HG02840 (cell line): ENCODE measurements at regions not wholly inside any gene's neighbourhood (a gene's known extent, or its start where the extent isn't known, plus 50 kb on each side); places are given as distances from the start of the nearest gene placed in this dataset.

Experiments
- ATAC-seq: cut with Tn5 transposase; IDR thresholded peaks from one replicate; pipeline ENCODE4 v1.9.1; 2021; ENCODE audit warnings: mild to moderate bottlenecking, moderate library complexity, moderate number of reproducible peaks; ENCODE audit not compliant: unreplicated experiment, low FRiP score

DNA sequence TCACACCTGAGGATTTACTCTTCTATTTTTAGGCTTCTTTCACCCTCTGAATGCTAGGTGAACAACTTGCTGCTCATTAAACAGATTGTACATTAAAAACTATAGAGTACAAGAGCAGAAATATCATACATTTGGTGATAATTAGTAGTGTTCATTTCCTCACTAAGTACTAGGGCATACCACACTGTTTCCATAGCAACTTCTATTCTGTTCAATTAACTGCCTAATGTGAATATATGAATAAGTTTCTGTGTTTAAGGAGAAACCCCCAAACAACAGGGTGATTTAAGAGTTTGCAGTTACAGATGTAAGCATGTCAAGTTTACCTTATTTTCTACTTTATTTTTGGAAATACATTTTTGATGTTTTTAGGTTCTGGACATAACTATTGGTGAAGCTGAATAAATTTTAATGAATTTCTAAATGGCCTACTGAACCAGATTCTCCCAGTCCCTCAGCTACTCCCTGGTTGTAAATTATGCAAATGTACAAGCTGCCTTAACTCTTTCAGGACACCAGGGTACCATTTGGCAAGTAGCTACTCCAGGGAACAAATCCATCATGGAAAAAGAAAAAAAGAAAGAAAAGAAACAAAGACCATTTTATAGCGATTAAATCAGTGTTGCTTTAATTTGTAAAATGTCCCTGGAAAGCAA, 199.8 kb upstream of the NAV3 start:
- no peak for ATAC-seq

DNA sequence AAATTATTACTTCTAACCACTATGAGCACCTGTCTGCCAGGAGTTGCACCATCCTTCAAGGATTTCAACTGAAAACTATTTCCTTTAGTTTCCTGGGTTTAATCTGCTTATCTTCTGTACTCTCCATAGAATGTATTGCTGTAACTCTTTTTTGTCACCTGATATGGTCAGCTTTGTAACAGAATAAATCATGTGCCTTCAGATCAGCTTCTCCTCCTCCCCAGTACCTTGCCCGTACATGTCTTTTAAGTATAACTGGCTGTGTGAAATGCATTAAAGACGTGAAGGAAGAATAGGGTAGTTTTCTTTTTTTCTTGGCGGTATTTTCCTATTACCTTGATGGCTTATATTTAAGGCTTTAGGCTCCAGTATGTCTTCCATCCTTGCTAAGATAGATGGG, 200.3 kb upstream of the NAV3 start:
- ATAC-seq, result no peak

DNA sequence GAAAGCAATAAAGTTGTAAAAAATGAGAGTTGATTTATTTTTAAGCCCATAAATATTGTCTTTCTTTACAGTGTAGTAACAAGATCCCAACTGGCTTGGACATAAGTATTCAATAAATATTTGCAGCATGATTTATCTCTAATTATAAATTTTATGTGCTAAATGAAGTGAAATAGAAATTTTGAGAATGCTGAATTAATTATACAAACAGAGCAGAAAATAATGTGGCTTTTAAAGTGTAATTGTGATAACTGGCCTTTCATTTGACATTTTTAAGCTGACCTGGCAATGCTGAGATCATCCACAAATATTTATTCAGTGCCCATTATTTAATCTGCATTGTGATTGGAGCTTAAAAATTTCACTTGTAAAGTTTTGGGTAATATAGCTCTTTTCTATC, 201.6 kb upstream of the NAV3 start:
- no peak for ATAC-seq

DNA sequence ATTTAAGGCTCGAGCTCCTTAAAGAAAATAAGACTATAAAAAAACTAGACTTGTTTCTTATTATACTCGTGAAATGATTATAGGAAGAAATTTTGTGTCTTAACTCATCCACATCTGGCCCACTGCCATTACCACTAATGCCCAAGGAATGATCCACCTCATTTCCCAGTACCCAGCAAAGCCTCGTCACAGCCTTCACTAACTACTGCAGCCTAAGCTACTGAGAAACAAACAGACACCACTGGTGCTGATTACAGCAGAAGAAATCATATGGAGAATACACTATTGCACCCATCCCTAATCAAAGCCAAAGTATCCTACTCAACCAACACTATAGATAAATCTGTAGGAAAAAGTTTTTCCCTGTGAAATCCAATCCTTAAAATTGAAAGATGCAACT, 205.3 kb upstream of the NAV3 start:
- ATAC-seq, result no peak

DNA sequence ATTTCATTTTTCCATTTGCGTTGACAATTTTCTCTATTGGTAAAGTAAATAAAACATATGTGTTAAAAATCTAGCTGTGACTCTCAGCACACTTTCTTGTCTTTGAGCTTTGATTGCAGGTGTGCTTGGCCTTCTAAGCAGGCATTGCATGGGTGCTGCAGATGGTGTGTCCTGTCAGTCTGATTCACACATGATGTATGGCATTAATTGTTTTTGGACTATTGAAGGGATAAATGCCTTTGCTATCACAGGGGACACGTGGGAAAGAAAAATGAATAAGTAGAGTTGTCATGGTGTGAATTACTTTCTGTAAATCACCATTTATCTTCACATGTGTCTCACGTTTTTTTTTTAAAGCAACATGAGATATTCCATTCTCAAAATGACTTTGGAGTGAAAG, 211.3 kb upstream of the NAV3 start:
- ATAC-seq, result no peak

DNA sequence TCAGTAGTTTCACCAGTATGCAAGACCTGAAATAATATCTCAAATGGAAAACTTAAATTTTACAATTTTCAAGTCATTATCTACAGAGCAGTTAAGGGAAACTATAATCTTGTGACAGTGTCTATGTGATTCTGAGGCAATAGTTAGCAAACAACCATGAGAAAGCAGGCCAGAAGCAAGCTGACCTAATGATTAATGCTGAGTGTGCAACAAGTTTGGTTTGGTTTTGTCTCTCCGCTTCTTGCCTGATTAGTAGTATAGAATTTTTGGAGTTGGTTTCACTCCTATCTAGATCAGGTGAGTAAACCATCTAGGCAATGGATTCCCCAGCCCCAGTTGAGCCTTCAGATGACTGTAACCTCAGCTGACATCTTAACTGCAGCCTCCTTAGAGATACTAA, 212.9 kb upstream of the NAV3 start:
- no peak for ATAC-seq

DNA sequence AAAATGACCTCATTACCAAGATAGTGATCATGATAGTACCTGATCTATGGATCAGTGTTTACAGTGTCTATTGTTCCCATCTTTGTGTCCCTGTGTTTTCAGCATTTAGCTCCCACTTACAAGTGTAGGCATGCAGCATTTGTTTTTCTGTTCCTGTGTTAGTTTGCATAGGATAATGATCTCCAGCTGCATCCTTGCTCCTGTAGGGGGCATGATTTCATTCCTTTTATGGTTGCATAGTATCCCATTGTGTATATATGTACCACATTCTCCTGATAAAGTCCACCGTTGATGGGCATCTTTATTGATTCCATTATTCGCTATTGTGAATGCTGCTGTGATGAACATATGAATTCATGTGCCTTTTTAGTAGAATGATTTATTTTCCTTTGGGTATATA, 215.4 kb upstream of the NAV3 start:
- no peak for ATAC-seq

DNA sequence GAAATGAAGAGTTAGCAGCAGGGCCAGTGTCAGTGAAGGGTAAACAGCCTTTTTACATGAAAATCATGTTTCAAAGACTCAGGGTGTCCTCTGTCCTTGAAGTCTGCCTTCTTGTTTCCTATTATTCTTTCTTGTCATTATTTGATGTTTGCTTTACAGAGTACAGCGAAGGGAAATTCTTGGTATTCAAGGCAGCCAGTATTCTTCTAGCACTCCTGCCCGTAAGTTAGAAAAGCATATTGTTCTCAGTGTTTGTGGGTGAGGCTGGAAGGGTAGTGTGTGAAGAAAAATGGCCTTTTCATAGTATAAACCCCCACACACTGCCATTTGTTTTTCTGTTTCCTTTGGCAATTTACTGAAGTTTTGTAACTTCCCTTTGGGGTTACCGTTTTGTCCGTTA, 217.3 kb upstream of the NAV3 start:
- ATAC-seq, result no peak

DNA sequence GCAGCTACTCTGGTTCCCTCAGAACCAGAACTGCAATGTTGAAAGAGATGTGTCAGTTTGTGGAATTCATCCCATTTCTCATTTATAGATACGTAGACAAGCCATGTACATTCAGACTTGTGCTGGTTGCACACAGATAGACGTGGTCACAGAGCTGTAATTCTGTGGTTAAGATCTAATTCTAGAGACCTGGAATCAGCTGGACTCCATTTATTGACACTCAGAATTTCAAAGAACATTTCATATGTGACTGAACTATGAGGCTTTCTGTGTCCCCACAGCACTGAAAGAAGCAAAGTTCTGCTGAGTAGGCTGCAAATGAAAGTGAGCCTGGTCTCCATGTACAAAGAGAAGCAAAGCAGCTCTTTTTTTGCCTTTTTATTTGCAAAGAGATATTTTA, 220.2 kb upstream of the NAV3 start:
- no peak for ATAC-seq

DNA sequence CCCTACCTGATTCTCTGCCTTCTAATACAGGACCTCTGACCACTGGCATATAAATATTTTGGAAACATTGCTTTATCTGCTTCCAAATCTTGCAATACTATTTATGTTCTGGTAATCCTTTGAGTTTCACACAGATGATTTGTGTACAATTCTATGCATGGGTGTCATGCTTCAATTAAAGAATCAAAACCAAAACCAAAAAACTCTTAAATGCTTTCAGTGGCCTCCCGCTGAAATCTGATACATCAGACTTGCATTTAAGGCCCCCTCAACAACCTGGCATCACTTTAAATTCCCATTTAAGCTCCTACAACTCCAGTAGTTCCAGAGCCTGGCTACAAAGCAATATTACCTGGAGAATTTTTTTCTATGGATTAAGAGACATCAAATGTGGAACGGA, 221.7 kb upstream of the NAV3 start:
- no peak for ATAC-seq

DNA sequence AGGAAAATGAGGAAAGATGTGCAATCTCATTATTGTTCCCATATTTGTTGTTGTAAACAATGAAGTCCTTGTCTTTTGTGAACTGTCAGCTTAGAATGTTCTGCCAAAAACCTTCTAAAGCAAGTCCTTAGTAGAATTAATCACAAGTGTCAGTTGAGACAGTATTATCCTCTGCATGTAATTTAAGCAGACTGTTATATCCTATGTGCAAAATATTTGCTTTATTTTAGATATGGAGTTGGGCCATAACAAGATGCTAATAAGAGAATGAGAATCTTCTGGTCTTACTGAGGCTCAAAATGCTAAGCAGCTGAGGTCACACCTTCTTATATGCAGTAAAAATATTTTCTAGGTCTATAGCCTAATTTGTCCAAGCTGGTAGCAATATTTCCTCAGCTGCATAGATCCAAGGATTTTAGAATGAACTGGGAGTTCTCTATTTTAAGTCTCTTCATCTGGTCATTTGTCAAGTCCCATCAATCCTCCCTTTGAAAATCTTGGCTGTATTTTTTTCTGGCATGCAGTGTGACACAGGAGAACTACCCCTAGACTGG, 222.3 kb upstream of the NAV3 start:
- ATAC-seq, result no peak

DNA sequence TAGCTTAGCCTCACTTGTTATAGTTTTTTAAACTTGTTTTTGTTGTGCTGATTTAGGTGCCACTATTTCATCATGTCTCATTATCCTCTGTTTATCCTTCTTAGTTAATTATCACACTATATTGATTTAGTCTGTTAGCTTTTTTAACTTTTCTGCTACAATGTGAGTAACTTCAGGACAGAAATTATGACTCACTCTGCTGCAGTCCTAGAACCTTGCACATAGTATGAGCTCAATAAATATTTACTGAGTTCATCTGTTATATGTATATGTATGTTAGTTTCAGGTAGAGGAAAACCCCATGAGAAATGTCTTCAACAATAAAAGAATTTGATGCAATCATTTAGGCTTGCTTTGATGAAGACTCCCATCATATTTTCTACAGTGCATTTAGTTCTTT, 224.3 kb upstream of the NAV3 start:
- peak; percentile 61 for ATAC-seq

DNA sequence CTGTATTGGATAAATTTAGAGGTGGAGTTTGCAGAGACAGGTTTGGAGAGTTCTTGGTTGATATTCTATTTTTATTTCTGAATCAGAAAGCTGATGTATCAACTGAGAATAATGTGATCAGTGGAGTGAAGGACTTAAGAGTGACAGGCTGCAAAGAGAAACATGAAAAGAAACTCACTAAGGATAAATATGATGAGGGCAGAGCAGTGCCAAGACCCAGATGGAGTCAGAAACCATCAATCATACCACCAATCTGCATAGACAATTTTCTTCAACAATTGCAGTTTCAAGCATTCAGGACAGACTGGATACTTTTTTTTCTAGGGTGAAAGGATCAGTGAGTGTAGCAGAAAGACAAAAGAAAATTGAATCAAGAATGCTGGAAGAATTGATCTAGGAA, 226.7 kb upstream of the NAV3 start:
- ATAC-seq, result no peak

DNA sequence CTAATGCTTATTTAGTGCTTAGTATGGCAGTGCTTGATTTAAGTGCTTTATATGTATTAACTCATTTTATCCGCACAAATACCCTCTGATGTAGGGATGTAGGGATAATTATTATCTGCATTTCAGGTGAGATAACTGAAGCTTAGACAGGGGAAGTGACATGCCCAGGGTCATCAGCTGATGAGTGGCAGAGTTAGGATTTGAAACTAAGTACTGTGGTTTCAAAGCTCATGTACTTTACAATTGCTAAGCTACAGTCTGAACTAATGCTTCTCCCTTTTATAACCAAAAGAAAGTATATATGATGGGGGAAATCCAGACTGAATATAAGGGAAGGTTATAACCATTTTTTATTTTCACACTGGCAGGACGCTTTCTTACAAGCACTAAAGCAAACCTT, 229.6 kb upstream of the NAV3 start:
- ATAC-seq, result no peak

DNA sequence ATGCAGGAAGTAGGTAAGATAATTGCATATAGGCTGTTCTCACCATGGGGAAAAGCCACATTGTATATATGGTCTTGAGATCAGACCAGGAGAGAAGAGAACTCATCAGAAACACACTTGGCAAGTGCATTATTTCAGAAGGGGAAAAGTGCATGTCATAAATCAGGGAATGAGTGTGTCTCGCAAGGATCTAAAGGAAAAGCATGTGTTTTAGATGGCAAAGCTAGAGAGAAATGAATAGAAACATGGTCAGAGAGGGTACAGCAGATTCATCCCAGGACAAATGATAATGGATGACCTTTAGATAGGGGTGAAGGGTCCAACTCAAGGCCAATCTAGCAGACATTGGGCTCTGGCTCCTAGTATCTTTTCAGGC, 230.2 kb upstream of the NAV3 start:
- ATAC-seq, result no peak

DNA sequence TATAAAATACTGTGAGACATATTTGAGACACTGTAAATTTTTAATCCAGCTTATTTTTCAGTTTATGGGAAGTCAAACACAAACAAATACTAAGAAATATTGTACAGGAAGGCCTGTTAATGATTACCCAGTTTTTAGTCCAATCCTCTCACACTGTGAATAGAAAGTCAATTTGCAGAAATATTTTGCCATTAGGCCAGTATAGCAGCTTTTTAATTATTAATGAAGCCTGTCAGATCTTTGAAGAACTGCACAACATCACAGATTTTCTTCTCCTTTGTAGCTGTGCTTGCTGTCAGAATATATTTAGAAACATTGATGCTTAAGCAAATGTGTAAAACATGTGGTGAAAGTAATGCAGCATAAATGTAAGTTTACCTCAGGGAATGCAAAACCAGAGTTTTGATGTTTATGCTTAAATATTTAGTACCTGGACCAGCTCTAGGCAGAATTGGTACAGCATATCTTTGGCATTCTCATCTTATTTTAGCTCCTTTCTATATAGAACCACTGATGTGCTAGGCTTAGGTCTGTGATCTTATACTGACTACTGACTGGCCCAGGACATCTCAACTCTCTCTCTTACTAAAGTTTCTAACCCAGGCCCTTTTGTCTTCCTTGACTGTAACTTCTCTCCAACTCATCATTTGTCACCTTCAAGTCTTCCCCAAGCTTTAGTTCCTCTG, 230.8 kb upstream of the NAV3 start:
- peak; percentile 70 for ATAC-seq

DNA sequence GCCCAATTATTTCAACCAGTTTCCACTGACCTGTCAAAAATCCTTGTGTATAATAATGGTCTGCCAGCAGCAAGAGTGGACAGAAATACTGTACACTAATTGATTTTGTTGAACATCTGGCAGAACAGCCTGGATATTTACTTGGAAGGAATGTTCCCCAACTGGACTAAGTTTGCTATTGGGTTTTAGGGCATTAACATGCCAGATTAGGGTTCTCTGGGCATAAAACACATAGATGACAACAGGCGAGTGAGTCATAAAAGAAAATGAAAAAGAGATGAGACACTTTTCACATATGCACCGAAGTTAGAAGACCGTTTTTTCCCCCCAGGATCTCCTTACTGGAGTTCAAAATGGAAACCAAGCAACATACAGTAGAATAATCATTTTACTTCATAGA, 236.3 kb upstream of the NAV3 start:
- ATAC-seq, result no peak

DNA sequence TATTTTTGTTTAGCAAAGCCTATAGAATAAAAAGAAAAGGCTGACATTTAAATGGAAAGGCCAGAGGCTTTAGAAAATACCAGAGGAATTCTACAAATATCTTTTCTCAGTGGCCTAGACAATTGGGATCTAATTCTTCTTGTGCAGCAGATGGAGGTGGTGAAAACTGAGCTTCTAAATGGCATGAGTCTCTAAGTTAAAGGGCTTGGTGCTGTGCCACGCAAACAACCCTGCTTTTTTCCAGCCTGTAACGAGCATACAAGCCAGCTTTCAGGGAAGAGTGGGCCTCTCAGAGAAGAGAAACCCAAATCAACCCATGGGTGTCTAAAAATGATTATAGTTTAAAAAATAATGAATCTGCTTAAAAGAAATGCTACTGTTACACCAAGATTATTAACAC, 237.9 kb upstream of the NAV3 start:
- ATAC-seq, result no peak

DNA sequence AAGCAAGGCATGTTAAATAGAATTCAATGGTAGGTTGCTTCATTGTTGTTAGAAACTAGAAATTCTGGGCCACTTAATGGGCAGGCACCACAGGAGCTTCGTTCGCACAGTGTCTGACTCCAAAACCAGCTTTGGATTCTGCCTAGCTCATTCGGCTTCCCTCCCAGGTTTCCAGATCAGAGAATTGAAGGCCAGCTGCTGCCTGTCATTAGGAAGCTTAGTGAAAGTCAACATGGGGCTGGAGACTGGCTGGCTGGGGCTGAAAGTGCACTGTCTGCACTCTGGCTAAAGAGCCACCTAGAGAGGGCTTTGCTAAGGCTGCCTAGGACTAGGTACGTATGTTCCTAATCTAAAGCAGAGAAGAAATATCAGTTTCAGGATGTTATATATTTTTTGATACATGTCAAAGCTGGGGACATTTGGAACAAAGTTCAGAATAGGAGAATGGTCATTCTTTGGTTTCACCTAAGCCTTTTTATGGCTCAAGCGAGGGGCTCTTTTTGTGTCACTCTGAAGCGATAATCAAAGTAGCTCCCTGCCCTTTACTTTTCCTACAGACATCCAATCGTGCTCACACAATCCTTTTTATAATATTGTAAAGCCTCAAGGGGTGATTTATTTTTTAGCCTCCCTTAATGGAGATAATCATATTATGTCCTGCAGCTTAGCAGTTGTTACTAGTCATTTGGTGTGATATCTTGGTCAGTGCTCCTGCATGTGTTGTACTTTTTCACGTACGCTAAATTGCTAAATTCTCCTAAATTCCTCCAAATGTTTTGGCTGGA, 238.5 kb upstream of the NAV3 start:
- no peak for ATAC-seq

DNA sequence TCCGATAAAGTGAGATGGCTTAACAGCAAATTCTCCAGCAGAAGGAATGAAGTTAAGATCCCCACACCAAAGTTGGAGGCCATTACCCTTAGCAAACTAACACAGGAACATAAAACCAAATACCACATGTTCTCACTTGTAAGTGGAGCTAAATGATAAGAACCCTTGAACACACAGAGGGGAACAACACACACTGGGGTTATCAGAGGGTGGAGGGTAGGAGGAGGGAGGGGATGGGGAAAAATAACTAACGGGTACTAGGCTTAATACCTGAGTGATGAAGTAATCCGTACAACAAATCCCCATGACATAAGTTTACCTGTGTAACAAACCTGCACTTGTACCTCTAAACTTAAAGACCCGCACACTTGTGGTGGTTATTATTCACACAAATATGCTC, 240.4 kb upstream of the NAV3 start:
- no peak for ATAC-seq

DNA sequence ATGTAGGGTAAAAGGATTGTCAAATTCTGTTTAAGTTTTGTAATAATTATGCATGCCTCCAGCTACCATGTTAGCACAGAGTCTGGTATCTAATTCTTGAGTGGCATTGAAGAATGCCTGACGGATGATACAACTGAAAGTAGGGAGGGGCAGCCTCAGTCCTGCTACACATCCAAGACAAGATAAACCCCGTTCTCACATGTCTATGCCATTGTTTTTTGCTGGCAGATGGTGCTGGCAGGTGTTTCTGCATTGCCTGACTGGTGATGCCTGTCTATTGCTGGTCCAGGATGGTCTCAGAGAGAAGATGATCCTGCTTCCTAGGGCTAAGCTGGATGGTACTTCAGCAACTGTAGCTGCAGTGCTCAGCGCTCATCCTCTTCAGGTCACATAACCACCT, 245.8 kb upstream of the NAV3 start:
- no peak for ATAC-seq
